NCI-H1436 treated with DMSO at 0.1 percent for 48 hours (cell line): ENCODE measurements at regions not wholly inside any gene's neighbourhood (a gene's known extent, or its start where the extent isn't known, plus 50 kb on each side); places are given as distances from the start of the nearest gene placed in this dataset.

ENCODE experiments used
- DNase-seq: peaks from one replicate; lab custom pipeline; 2025; lab: John Stamatoyannopoulos, UW

GRCh38 chr13:74043237-74043636, 91.0 kb downstream of the KLF12 start:
- no peak for DNase-seq

GRCh38 chr13:74040200-74040599, 94.0 kb downstream of the KLF12 start:
- DNase-seq = no peak

DNA sequence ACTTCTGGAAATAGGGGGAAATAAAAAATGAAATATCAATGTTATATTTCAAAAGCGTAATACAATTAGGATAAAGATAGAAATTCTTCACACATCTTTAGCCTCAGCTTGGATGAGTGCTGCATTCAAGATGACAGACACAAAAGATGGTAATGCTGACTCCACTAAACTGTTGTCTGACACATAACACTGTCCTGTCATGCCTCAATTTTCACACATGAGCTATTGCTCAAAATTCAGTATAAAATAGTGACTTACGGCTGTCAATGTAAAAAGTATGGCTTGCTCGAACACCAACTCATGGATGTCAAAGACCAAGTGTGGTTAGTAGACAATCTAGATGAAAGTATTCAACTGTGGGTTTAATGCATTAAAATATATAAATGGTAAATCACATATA, 94.5 kb downstream of the KLF12 start:
- DNase-seq = no peak

GRCh38 chr13:74039154-74039553, 95.0 kb downstream of the KLF12 start:
- no peak for DNase-seq

GRCh38 chr13:74037762-74038161, 96.4 kb downstream of the KLF12 start:
- DNase-seq = no peak

GRCh38 chr13:74036373-74036772, 97.8 kb downstream of the KLF12 start:
- no peak for DNase-seq

DNA sequence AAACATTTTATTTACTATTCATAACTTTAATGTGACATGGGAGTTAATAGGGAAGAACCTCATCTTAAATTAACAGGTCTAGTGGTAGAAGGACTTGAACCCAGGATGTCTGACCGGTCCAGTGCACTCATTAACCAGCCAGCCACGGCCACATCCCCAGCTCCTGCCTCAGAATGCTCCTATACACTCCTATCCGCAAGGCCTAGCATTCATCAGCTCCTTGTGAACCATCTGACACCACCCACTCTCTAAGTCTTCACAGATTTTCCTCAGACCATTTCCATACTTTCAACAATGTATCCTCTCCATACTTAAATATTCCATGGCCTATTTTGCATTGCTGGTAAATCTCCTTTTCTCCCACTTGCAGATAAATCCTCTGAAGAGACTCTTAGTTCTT, 98.3 kb downstream of the KLF12 start:
- no peak for DNase-seq

GRCh38 chr13:74032325-74032724, 101.9 kb downstream of the KLF12 start:
- DNase-seq = no peak

DNA sequence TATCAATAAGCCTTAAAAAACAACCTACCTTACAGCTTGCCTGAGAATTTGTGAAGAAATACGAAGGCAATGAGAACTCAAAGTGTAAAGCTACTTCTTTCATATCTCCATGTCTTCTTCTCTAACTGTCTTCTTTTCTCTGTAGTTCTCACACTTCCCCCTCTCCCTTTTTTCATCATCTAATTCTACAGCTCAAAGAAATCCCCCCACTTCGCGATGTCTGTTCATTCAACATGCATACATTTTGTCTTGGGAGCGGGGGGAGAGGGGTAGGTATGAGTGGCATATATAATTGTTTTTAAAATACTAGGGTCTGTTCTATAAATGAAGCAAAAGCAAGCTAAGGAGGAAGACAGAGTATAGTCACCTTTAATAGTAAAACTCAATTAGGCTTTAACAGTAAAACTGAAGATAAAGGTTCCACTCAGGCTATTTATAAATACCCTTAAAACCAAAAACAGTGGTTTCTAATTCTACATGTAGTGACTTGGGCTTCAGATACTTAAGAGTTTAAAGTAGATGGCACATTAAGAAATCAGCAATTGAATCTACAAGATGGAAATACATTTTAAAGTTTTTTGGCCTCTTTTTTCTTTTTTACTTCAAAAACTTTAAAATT, 106.9 kb downstream of the KLF12 start:
- no peak for DNase-seq

- no peak for DNase-seq
Measured at GRCh38 chr13:74026753-74027152, 107.5 kb downstream of the KLF12 start.

DNA sequence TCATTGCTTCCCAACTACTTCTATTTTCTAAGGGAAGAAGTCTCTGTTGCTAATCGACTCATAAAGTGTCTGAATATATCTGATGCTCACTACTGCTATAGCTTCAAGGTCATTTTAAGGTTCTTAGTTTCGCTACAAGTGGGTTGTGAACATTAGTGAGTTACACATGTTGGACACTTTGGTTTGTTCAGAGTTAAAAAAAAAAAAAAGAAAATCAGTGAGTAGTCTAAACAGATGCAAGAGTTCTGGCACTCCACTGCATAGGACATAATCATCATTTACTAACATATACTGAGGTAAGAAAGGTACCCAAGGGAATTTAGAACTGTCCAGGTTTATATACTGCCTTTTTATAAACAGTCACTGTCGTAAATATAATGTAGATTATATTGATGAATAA, 108.8 kb downstream of the KLF12 start:
- no peak for DNase-seq

GRCh38 chr13:74024856-74025255, 109.3 kb downstream of the KLF12 start:
- no peak for DNase-seq

DNA sequence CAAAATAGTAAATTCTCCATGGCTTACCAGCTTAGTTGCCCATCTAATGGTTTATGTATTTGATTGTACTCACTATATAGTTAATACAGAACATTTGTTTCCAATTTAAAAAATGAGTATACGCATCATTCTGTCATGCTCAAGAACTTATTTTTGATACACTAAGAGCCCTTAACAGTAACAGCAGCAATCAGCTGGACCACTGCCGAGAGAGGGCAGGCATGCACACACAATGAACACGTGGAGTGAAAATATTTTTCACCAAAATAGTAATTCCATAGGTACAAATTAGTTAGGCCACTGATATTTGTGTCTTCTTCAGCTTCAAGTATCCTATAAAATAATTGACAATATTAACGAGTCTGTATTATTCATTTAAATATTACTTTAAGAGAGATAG, 109.9 kb downstream of the KLF12 start:
- DNase-seq = no peak

- DNase-seq = no peak
Measured at GRCh38 chr13:74023484-74023883, 110.7 kb downstream of the KLF12 start.

DNA sequence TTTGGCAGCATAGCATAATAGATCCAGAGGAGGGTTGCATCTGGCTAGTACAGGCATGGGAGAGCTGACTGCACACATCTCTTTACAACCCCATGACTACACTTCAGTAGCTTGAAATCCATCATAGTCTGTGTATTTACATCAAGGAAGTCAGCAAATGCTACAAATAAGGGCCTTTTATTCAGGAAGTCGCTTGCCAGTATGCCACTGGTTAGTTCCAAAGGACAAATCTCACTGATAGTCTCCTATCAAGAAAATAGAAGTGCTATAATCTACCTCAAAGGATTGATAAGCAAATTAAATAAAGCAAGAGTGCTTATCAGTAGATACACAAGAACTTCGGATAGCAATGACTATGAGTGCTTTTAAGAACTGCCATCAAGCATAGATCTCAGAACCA, 112.7 kb downstream of the KLF12 start:
- no peak for DNase-seq

DNA sequence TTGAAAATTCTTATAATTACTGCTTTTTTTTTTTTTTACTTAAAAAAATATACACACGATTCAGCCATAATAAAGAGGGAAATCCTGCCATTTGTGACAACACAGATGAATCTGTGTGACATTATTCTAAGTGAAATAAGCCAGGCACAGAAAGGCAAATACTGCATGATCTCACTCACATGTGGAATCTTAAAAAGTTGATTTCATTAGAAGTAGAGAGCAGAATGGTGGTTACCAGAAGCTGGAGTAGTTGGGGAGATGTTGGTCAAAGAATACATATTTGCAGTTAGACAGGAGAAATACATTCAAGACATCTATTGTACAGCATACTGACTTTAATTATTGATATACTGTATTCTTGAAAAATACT, 116.2 kb downstream of the KLF12 start:
- no peak for DNase-seq

- DNase-seq = no peak
Measured at GRCh38 chr13:74017301-74018061, 116.7 kb downstream of the KLF12 start.

GRCh38 chr13:74015137-74015536, 119.1 kb downstream of the KLF12 start:
- DNase-seq = no peak

- no peak for DNase-seq
Measured at GRCh38 chr13:74009100-74009668, 125.0 kb downstream of the KLF12 start.

DNA sequence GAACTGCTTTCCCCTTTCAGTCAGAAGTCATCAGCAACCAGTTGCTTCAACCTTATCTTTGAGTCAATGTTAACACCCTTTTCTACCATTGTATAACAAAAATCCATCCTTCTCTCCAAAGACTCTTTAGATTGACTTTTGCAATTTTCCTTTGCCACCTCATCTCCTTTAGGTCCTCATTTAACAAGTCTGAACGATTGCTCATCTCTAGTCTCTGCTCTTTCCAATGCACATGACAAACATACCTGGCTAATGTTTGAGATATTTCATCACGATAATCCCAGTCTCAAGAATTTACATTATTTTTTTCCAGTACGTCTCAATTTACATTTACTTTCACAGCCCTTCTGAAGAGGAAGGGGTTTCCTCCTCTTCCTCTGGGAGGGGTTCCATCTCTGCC, 127.5 kb downstream of the KLF12 start:
- DNase-seq = no peak

DNA sequence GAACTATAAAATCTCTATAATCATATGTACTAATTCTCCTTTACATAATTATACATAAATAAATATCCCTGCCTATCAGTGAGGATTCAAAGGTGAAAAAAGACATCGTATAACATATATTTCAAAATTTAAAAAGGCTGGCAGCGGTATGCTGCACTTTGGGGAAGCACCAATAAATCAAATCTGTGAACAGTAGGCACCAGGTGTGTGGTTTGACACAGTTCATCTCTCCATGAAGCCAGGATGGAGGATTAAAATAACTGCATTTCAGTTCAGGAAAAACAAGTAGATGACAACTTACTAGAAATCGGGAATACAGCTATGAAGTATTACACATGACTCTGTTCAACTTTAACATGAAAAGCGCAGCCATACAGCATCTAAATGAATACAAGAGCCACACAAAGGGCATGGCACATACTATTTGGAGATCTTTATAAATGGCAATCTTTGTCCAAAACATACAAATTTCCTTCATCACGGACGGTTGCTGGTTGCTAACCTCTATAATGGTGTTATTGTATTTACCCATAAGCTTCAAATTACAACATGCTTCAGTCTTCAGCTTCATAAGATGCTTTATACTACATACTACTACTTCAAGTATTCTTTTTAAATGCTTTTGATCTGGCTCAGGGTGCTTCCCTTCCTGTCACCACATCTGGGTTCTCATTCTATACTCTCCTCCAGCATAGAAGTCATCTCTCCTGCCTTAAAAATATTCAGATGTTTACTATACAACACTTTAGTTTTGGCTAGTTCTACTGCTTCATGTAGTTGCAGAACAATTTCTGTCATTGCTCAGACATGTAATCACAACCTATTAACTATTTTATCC, 128.7 kb downstream of the KLF12 start:
- DNase-seq = no peak

DNA sequence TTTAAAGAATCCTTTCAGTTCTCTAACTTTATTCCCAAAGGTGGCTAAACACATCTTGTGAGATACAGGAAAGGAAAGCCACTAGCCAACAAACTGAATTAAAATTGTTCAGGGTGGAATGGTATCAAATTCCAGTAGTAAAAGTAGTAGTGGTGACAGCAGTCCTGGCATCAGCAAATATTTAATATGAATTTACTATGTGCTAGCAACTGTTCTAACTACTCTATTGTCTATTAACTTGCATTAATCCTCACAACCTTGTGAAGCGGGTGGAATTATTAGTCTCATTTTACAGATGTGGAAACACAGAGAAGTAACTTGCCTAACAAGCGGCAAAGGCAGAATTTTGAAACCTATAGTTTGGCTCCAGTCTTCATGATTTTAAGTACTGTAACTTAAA, 130.1 kb downstream of the KLF12 start:
- no peak for DNase-seq

GRCh38 chr13:74003374-74003773, 130.8 kb downstream of the KLF12 start:
- no peak for DNase-seq
